NCI-H2227 treated with DMSO at 0.1 percent for 48 hours (cell line): ENCODE measurements at regions not wholly inside any gene's neighbourhood (a gene's known extent, or its start where the extent isn't known, plus 50 kb on each side); places are given as distances from the start of the nearest gene placed in this dataset.
"Not testable (repeated sequence)": the region's sequence is repeated elsewhere in the genome, so short reads cannot be mapped to it uniquely, and the experiment has no call there.

Experiments used
- DNase-seq: peaks from one replicate; lab custom pipeline; 2025; lab: John Stamatoyannopoulos, UW

DNA sequence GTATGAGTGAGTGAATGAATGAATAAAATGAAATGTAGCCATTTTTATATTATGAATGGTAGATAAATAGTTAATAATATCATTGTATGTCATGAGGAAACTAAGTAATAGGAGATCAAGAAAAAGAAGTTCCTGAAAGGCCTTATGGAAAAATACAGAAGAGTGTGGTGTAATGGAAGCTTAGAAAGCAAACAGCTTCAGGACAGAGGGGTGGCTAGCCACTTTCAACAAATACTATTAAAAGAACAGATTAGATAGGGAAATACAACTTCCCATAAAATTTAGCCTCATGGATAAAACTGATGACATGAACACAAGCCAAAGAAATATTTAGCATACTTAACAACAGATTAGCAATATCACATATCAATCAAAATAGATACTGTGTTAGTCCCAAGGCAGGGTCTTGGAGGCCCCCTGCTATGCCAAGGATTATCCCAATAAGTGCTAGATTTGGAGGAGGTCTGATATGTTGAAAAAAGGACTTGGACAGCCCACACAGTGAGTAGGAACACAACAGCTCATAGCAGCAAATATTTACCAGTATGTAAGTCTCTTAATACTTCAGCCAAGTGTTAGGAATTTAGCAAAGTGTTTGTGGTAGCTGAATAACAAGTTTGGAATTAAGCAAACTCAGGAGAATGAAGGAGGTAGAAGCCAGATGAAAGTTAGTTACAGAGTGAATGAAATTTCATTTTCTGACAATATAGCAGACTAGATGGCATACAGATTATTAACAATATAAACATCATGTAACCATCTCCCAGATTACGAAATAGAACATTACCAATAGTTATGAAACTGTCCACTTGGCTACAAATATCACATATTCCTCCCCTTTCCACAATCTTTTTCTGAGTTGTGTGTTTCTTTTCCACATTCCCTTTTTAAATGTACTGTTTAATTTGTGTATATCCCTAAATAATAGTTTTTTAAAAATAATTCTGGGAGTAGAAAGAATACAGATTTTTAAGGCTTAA is 1632.0 kb downstream of the PCDH9 start:
- DNase-seq = no peak

DNA sequence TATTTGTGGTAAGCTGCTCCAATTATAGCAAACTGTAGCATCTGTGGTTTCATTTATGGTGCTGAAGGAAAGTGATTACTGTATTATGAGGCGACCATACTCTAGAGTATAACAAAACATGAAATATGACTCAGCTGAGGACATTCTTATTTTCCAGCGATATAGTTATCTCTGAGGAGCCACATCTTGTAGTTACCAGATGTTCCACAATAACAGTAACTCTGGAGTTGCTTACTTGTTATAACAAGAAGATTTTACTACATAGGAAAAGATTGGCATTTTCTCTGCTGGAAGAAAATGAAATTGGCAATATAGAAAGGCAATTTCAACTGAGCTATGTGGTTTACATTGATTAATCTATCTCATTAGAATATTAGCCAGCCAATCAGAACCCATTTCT is 1634.2 kb downstream of the PCDH9 start:
- no peak for DNase-seq

DNA sequence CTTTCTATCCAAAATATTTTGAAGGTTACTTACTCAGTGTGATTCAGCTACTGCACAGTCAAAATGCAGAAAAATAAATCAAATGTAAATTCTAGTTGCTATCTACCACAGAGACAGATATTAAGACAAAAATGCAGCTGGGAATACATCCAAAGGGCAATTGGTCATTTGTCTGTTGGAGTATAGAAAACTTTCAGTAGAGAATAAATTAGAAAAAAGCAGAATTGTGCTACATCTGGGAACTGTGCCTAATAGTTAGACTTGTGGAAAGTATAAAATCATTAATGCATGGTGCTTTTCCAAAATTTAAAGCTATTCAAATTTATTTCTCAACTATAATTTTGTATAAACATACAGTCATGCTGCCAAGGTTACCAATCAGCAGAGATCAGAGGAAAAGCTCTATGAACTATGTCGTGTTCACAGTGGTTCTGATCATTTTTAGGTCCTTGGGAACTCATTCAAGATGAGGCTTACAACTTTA is 1635.8 kb downstream of the PCDH9 start:
- no peak for DNase-seq

DNA sequence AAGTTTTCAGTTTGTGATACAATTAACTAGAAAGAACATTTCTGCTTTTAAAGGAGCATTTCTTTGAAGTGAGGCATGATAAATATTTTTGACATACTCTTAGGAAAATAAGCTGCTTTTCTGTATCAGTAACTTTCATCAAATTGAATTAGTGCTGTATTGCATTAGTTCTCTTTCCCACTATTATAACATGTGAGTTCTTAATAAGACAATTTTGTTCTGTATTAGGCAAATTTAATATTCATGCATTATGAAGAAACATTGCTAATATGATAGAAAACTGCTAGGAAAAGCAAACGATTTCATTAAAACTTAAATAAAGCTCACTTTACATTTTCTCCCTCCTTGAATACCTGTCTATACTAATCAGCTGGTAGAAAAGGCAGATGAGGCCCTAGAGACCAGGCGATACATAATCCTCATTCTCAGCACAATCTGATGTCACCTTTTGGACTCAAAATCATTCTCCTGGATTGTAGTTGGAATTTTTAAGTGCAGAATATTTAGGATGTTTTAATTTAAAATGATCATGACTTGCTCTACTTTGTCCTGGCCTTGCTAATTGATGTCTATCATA is 1636.8 kb downstream of the PCDH9 start:
- no peak for DNase-seq

DNA sequence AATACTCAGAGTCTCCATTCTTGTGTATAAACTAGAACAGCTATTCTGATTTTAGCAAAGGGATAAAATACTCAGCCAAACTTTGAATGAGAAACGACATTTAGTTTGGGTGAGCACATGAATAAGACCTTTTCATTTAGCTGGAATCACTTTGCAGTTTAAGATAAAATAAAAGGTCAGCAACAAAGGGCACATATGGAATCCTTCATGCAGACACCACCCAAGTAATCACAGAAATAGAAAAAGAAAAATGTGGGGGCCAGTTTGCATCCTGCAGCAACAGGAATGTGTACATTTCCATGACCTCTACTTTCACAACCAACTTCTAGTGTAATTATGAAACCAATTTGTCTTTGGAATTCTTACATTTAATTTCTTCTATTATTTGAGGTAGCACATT is 1637.4 kb downstream of the PCDH9 start:
- DNase-seq = no peak

DNA sequence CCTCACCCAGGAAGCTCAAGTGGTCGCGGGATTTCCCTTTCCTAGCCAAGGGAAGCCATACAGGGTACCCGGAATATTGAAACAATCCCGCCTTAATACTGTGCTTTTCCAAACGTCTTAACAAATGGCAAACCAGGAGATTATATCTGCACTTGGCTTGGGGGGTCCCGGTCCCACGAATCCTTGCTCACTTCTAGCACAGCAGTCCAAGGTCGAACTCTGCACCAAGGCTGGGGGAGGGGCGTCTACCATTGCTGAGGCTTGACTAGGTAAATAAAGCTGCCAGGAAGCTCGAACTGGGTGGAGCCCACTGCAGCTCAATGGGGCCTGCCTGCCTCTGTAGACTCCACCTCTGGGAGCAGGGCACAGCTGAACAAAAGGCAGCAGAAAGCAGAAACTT is 1644.8 kb downstream of the PCDH9 start:
- DNase-seq = no peak

DNA sequence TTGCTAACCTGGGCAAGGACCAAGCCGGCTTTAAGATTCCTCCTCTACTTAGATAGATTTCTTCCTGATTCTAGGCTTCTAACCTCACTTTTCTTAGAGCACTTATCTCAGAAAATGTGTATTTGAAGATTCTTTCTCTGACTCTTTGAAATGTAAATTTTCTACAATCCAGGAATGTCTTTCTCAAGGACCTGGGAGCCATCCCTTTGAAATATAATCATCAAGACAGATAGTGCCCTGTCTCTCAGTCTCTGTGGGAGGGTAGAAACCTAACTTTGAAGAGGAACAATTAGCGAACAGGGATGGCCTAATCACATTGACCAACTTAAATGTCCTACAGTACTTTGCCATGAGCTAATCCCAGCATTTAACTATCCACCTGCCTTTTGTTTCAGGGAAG is 1646.0 kb downstream of the PCDH9 start:
- no peak for DNase-seq

DNA sequence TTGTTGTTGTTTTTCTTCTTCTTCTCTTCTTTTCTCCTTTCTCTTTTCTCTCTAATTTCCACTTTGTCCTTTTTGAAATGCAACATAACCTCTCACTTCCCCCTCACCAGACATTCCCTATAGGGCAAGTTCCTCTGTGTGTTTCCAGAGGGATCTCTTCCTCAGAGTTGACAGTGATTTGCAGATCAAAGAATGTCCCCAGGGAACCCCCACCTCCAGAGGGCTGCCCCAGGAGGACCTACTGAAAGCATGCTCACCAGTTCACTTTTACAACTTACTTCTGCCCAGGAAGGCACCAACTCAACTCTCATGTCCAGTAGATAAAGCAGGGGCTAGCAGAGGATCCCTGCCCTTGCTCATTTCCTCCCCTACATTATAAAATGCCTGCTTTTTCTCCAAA is 1648.0 kb downstream of the PCDH9 start:
- no peak for DNase-seq

DNA sequence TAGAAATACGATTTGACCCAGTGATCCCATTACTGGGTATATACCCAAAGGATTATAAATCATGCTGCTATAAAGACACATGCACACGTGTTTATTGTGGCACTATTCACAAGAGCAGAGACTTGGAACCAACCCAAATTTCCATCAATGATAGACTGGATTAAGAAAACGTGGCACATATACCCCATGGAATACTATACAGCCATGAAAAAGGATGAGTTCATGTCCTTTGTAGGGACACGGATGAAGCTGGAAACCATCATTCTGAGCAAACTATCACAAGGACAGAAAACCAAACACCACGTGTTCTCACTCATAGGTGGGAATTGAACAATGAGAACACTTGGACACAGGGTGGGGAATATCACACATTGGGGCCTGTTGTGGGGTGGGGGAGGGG is 1665.6 kb downstream of the PCDH9 start:
- DNase-seq = not testable (repeated sequence)

DNA sequence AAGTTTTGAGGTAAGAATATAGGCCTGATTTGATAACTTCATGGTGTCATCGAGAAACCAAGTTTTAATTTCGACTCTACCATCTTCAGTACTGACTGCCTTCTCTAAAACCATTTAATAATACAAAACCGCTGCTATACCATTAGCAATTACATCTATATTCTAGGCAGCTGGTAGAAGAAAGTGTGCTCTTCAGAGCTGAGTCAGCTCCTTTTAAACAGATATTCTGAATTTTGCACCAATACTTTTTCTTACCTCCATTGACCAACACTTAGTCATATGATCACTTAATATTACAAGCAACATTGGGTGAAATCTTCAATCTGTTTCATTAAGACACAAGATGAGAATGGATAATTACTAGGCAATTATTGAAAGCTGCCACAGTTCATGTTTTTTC is 1667.8 kb downstream of the PCDH9 start:
- no peak for DNase-seq

DNA sequence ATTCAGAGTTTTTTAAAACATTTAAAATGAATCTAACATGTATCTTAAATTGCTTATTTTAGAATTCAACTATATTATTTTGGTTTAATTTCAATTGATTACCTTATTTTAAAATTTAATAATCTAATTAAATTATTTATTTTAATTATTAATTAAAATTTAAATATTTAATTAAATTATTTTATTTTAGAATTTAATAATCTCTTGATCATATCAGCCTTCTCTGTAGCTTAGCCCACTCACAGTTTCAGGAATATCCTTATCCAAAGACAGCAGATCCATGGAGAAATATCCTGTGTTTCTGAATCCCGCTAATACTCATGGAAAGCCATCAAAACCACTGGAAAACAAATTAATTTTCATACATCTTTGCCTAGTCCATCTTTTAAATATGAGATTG is 1669.2 kb downstream of the PCDH9 start:
- DNase-seq = no peak

DNA sequence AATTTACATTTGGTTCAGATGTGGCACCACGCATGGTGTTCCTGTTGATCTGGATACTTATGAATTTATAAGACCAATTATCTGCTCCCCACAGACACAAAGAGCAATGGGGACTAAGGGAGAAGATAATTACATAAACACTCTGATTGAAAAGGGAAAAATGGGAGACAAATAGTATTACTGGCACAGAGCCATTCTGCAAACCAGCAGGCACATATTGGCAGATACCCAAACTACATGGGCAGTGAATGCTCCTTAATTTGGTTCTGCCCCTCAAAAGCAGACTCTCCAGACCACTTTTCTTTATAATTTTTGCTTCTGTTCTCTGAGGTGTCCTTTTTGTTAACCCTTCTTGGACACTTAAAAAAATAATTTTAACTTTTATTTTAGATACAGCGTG is 1674.2 kb downstream of the PCDH9 start:
- peak; percentile 73 for DNase-seq

DNA sequence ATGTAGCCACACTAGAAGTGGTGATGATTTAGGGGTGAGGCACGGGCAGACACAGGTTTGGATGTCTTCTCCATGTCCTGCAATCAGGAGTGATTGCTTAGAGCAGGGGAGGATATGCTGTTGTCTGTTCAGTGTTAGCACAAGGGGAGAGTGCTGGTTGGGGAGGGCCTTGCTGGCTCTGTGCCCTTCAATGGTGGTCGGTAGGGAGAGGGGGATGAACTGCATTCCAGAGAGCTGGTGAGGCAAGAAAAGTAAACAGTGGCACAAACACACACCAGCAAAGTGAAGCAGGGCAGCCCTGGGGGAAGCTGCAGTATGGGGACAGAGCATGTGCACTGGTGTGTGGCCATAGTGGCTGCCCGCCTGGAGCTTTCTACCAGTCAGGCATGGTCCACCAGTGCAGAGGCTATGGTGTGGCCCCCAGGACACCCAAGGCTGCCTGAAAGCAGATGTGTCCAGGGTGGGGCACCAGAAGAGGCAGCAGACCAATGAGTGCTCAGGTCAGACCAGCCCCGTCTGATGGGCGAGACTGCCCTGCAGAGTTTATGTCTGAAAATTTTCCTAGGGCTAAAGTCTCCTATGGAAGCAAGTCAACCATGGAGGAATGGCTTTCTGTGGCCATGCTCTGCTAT is 1676.9 kb downstream of the PCDH9 start:
- DNase-seq = no peak

DNA sequence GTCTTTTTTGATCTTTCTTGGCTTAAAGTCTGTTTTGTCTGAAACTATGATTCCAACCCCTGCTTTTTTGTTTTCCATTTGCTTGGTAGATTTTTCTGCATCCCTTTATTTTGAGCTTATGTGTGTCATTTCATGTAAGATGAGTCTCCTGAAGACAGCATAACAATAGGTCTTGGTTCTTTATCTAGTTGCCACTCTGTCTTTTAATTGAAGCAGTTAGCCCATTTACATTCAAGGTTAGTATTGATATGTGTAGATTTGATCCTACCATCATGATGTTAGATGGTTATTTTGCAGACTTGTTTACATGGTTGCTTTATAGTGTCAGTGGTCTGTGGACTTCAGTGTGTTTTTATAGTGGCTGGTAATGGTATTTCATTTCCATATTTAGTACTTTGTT is 1678.9 kb downstream of the PCDH9 start:
- no peak for DNase-seq

DNA sequence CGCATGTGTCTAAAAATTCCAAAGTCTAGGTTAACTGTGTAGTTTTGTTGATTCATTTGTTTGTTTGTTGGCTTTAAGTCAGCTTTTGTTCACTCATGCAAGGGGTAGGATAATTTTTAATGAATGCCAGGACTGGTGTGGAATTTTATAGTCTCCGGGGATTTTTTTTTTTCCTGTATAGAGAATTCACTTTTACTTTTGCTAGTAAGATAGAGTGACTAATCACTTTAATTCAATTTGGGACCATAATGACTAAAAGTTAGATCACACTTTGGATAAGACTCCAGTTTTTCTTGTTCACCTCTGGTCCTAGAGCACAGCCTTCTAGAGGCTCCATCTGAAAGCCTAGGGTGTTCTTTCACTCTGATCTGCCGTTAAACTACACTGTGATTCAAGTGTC is 1690.0 kb downstream of the PCDH9 start:
- DNase-seq = no peak

DNA sequence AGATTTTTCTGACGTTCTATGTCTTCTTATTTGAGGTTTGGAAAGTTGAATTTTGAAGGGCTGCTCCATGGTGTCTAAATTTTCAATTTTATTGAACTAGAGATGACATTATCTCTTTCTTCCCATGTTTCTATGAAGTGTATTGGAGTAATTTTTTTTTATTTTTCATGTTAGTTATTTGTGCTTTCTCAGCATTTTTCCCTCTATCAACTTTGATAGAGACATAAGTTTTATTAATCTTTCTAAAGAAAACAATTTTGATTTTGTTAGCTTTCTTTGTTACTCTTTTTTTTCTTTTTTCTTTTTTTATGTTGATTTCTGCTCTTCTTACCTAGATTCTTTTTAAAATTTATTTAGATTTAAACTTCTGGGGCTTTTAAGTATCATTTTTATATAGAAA is 1694.8 kb downstream of the PCDH9 start:
- DNase-seq = no peak

DNA sequence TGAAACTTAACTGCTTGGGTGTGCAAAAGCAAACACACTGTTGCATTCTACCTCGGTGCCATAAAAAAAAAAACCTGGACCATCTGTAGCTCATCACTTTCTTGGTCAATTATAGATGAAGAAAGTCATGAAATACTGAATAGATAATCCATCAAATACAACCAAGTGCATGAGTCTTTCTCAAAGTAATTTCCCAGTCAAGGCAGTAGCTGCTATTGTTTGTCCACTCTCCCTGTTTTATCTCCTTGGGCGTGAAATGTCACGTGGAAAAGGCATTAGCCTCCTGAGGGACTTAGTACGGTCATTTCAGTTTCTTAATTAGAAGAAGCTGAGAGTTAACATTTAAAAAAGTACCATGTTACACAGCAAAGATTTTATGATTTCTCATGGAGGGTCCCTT is 1697.9 kb downstream of the PCDH9 start:
- DNase-seq = no peak

DNA sequence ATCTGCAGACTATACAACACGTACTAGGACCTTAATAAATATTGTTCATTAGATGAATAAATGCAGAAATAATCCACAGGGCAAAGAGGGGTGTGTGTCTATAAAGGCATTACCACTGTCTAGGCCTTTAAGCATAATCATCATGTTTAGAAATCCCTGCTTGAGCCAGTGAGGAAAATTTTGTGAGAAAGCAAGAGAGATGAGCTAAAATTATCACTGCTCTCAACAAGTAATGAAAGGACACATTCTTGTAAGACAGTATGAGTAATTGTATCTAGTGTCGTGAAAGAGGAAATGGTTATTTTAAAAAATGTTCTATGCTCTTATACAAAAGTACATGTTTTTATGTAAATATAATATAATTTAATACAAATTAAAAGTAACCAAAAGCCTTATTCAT is 1699.4 kb downstream of the PCDH9 start:
- DNase-seq = no peak

DNA sequence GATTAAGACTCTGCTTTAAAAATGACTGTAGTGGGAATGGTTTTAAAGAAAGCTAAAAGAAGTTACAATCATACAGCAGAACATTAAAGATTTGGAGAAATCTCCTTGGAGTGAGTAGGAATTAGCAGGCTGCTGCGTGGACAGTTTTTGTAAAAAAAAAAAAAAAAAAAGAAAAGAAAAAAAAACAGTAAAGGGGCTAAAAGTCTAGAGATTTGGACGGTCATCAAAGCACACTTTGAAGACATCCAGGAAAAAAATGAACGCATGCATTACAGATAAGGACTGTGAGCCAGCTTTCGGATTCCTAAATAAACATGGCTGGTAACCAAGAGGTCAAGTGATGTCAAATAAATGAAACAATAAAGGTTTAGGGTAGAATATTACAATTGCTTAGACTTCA is 1700.6 kb downstream of the PCDH9 start:
- DNase-seq = no peak

DNA sequence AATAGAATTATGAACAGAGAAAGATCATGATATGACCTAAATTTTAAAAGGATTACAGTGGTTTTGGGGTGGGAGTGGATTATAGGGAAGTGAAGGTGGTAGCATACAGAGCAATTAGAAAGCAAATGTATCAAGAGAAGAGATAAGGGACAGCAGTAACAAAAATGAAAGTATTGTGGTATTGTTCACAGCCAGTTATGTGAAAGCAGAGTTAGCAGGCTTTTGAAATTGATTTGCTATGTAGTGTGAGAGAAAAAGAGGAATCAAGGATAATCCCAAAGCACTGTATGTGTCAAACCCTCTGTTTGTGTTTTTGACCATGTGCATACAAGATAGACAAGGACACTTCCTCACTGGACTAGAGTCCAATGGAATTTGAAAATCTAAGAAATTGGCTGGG is 1721.4 kb downstream of the PCDH9 start:
- no peak for DNase-seq

DNA sequence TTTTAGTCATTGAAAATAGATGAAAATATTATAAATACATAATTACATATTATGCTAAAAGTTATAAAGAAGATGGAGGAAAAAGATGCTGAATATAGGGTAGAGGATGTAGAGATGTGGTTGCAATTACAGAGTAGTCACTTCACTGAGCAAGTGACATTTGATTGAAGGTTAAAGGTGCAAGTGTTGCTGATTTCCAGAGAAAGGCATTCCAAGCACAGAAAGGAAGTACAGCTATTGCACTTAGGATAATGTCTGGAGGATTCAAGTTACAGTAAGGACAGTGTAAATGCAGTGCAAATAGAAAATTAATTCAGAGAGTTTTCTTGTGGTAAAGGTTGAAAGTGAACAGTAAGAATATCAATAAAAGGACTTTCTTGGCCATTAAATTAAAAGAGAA is 1721.8 kb downstream of the PCDH9 start:
- peak; percentile 38 for DNase-seq

DNA sequence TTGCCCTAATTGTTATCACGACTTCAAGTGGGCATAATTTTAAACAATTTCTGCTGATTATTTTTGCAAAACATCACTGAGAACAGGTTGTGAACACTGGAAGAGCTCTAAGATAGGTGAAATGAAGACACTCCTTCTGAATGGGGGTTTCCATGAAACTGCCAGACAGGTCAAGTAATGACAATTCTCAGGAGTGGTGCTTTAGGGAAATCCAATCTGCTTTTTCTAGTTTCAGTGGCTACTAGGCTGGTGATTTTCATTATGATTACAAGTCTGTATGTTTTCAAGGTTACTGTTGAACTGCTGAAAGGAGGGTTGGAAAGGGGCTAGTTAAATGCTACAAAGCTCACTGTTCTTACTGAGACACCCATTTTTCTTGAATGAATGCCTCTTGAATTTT is 1724.2 kb downstream of the PCDH9 start:
- DNase-seq = peak; percentile 21

DNA sequence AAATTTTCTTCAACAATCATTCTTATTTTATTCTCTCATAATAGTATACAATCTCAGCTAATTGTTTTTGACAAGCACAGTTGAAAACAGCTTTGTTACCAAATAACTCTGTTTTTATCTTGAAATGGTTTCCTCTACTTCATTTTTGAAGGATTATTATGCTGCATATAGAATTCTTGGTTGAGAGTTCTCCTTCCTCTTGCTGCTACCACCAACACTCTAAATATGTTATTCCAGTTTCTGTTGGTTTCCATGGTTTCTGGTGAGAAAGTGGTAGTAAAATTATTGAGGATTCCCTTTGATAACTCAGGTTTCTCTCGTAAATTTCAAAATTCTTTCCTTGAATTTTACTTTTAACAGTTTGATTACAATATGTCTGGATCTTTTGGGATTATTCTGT is 1725.9 kb downstream of the PCDH9 start:
- no peak for DNase-seq
